Fibroblast of lung (primary cell): ENCODE measurements at regions not wholly inside any gene's neighbourhood (a gene's known extent, or its start where the extent isn't known, plus 50 kb on each side); places are given as distances from the start of the nearest gene placed in this dataset.
A peak's percentile ranks its signal among the peaks of the same experiment; 100 is the strongest.
"Not testable (repeated sequence)": the region's sequence is repeated elsewhere in the genome, so short reads cannot be mapped to it uniquely, and the experiment has no call there.

Experiments used
- DNase-seq, 2 donors: peaks; one replicate each; pipeline versions ENCODE4 v3.0.0 to v3.0.0-alpha.2; 2010; ENCODE audit warnings: low read depth in 2 of 2
- H2AFZ ChIP-seq: 2 replicates; pipeline ENCODE4 v1.5.1; 2012; ENCODE audit warnings: low read length, control low read depth, inconsistent platforms
- H3K27ac ChIP-seq: 2 replicates; pipeline ENCODE4 v1.5.1; 2011; ENCODE audit warnings: low read length, control low read depth; ENCODE audit not compliant: insufficient read depth
- H3K27me3 ChIP-seq: 2 replicates; pipeline ENCODE4 v1.5.1; 2011; ENCODE audit warnings: mild to moderate bottlenecking, low read length; ENCODE audit not compliant: control insufficient read depth, insufficient read depth
- H3K36me3 ChIP-seq: 2 replicates; pipeline ENCODE4 v1.5.1; 2011; ENCODE audit warnings: low read length; ENCODE audit not compliant: control insufficient read depth, insufficient read depth
- H3K4me1 ChIP-seq: 2 replicates; pipeline ENCODE4 v1.5.1; 2011; ENCODE audit warnings: low read length; ENCODE audit not compliant: control insufficient read depth, insufficient read depth; ENCODE audit errors: extremely low read depth
- H3K4me2 ChIP-seq: 2 replicates; pipeline ENCODE4 v1.5.1; 2011; ENCODE audit warnings: low read length, control low read depth; ENCODE audit not compliant: insufficient read depth; ENCODE audit errors: extremely low read depth
- H3K4me3 ChIP-seq, 4 experiments: fragments of 200-600 bp in 1 of 4; sonication (generic) in 1 of 4; replicated peaks in 1 of 4; 2 replicates each; pipeline ENCODE4 v1.5.1; 2011 to 2016; ENCODE audit warnings: low read length in 4 of 4, low read depth in 3 of 4, mild to moderate bottlenecking in 3 of 4, control low read depth in 2 of 4, inconsistent platforms in 1 of 4, mixed read lengths in 1 of 4; ENCODE audit not compliant: insufficient read depth in 1 of 4; ENCODE audit errors: control extremely low read depth in 1 of 4
- H3K79me2 ChIP-seq: 2 replicates; pipeline ENCODE4 v1.5.1; 2012; ENCODE audit warnings: mild to moderate bottlenecking, low read length, inconsistent platforms; ENCODE audit not compliant: control insufficient read depth, insufficient read depth
- H3K9ac ChIP-seq: 2 replicates; pipeline ENCODE4 v1.5.1; 2011; ENCODE audit warnings: mild to moderate bottlenecking, low read length, control low read depth; ENCODE audit not compliant: insufficient read depth
- H3K9me3 ChIP-seq: 2 replicates; pipeline ENCODE4 v1.5.1; 2012; ENCODE audit warnings: low read depth, low read length; ENCODE audit not compliant: control insufficient read depth, insufficient read depth
- H4K20me1 ChIP-seq: 2 replicates; pipeline ENCODE4 v1.5.1; 2011; ENCODE audit warnings: low read length; ENCODE audit not compliant: control insufficient read depth, insufficient read depth; ENCODE audit errors: extremely low read depth
- CTCF ChIP-seq, 2 donors: IDR thresholded peaks in 1 of 2; conservative IDR thresholded peaks in 1 of 2; 1 replicate in 1 of 2; 2 replicates in 1 of 2; pipeline ENCODE4 v1.5.1; 2011 to 2012; ENCODE audit warnings: low read length in 2 of 2, control low read depth in 1 of 2, inconsistent platforms in 1 of 2, low read depth in 1 of 2, mild to moderate bottlenecking in 1 of 2
- EZH2 ChIP-seq: IDR thresholded peaks from 2 replicates; pipeline ENCODE4 v1.5.1; 2012; ENCODE audit warnings: low read length, control low read depth, mild to moderate bottlenecking; ENCODE audit errors: missing control alignments

GRCh38 chr6:26743157-26743821 lies 83.7 kb upstream of the ZNF322 start:
- H4K20me1 ChIP-seq: no peaks in the 10 kb centered on the region

GRCh38 chr6:26743941-26744699 lies 84.6 kb upstream of the ZNF322 start:
- no peaks in the 10 kb centered on the region for H3K36me3 ChIP-seq
- no peak for TF ChIP-seq EZH2
- no peak for TF ChIP-seq CTCF (conservative IDR thresholded peaks at IDR 0.05 in 1 of 2, IDR thresholded peaks at IDR 0.05 in 1 of 2; ENCODE audit: low read depth in 1 of 2, low read length in 2 of 2)
- no peak overlapping the region for H2AFZ ChIP-seq
- peaks cover 2% of the 10 kb centered on the region for H3K9me3 ChIP-seq
- no peaks in the 10 kb centered on the region for H4K20me1 ChIP-seq
- H3K27me3 ChIP-seq: peaks cover 2% of the 10 kb centered on the region
- H3K4me3 ChIP-seq: peak overlapping the region in 2 of 4 experiments; percentile 17 to 26
- H3K4me2 ChIP-seq: peak overlapping the region; percentile 15
- DNase-seq: no peak
- no peak overlapping the region for H3K27ac ChIP-seq
- H3K79me2 ChIP-seq: no peaks in the 10 kb centered on the region
- no peaks in the 10 kb centered on the region for H3K4me1 ChIP-seq
- no peak overlapping the region for H3K9ac ChIP-seq

More at GRCh38 chr6:26743157-26743821, 83.7 kb upstream of the ZNF322 start:
- Histone ChIP-seq H3K4me1 (no peaks in the 10 kb centered on the region), H3K4me2 (no peak overlapping the region), H3K36me3 (no peaks in the 10 kb centered on the region), H3K27me3 (peaks cover 2% of the 10 kb centered on the region), H3K27ac (no peak overlapping the region), H3K4me3 (peak overlapping the region in 1 of 4 experiments; percentile 17), H3K9ac (no peak overlapping the region), H3K79me2 (no peaks in the 10 kb centered on the region), H3K9me3 (peaks cover 2% of the 10 kb centered on the region), H2AFZ (no peak overlapping the region)
- peak; percentile 38 to 85 for DNase-seq
- TF ChIP-seq CTCF (conservative IDR thresholded peaks at IDR 0.05 in 1 of 2, IDR thresholded peaks at IDR 0.05 in 1 of 2; ENCODE audit: low read depth in 1 of 2, low read length in 2 of 2) (no peak), EZH2 (no peak)

- H3K4me2 ChIP-seq, H3K9ac ChIP-seq, DNase-seq, H3K9me3 ChIP-seq, H2AFZ ChIP-seq, H3K27ac ChIP-seq, H3K4me1 ChIP-seq, H3K79me2 ChIP-seq, H3K4me3 ChIP-seq, H3K27me3 ChIP-seq, H4K20me1 ChIP-seq, H3K36me3 ChIP-seq: not testable (repeated sequence)
These were observed 85.3 kb upstream of the ZNF322 start for GRCh38 chr6:26744837-26745282.

- not testable (repeated sequence) for H3K9me3 ChIP-seq, H3K9ac ChIP-seq, H3K27me3 ChIP-seq, DNase-seq, H3K4me3 ChIP-seq, H2AFZ ChIP-seq, H3K4me2 ChIP-seq, H3K4me1 ChIP-seq, H3K79me2 ChIP-seq, H3K36me3 ChIP-seq, H3K27ac ChIP-seq, H4K20me1 ChIP-seq
These were observed 86.4 kb upstream of the ZNF322 start for GRCh38 chr6:26745964-26746363.

- not testable (repeated sequence) for H3K4me2 ChIP-seq, H3K4me1 ChIP-seq, H3K27me3 ChIP-seq, H4K20me1 ChIP-seq, H2AFZ ChIP-seq, DNase-seq, H3K4me3 ChIP-seq, H3K36me3 ChIP-seq, H3K79me2 ChIP-seq, H3K9me3 ChIP-seq, H3K27ac ChIP-seq, H3K9ac ChIP-seq
These were observed 89.7 kb upstream of the ZNF322 start for GRCh38 chr6:26749126-26749758.
